ENCODE measurements at regions not wholly inside any gene's neighbourhood (a gene's known extent, or its start where the extent isn't known, plus 50 kb on each side); places are given as distances from the start of the nearest gene placed in this dataset.
"Not testable (repeated sequence)": the region's sequence is repeated elsewhere in the genome, so short reads cannot be mapped to it uniquely, and the experiment has no call there.

- in situ Hi-C loops (cut with MboI; ENCODE audit: low pct_unique_long_range_greater_than_20kb, low sequenced_read_pairs), result no loop called here
- DNase-seq, result peak; percentile 32
These were observed 1122.5 kb downstream of the NCAM2 start for GRCh38 chr21:22120616-22121266.

- in situ Hi-C loops (cut with MboI; ENCODE audit: low pct_unique_long_range_greater_than_20kb, low sequenced_read_pairs), result no loop called here
- DNase-seq, result no peak
These were observed 1127.4 kb downstream of the NCAM2 start for GRCh38 chr21:22125581-22125980.

GRCh38 chr21:22128671-22129070, 1130.5 kb downstream of the NCAM2 start:
- in situ Hi-C loops (cut with MboI; ENCODE audit: low pct_unique_long_range_greater_than_20kb, low sequenced_read_pairs), result no loop called here
- DNase-seq, result no peak

GRCh38 chr21:22132358-22133071, 1134.3 kb downstream of the NCAM2 start:
- in situ Hi-C loops (cut with MboI; ENCODE audit: low pct_unique_long_range_greater_than_20kb, low sequenced_read_pairs), result no loop called here
- no peak for DNase-seq

- no peak for DNase-seq
- in situ Hi-C loops (cut with MboI; ENCODE audit: low pct_unique_long_range_greater_than_20kb, low sequenced_read_pairs), result no loop called here
These were observed 1138.5 kb downstream of the NCAM2 start for GRCh38 chr21:22136740-22137139.

- DNase-seq, result no peak
- in situ Hi-C loops (cut with MboI; ENCODE audit: low pct_unique_long_range_greater_than_20kb, low sequenced_read_pairs), result no loop called here
These were observed 1140.2 kb downstream of the NCAM2 start for GRCh38 chr21:22138297-22139016.

GRCh38 chr21:22145545-22145944, 1147.3 kb downstream of the NCAM2 start:
- no peak for DNase-seq
- in situ Hi-C loops (cut with MboI; ENCODE audit: low pct_unique_long_range_greater_than_20kb, low sequenced_read_pairs), result no loop called here

- no peak for DNase-seq
- in situ Hi-C loops (cut with MboI; ENCODE audit: low pct_unique_long_range_greater_than_20kb, low sequenced_read_pairs), result no loop called here
These were observed 1156.5 kb downstream of the NCAM2 start for GRCh38 chr21:22154579-22155274.

- in situ Hi-C loops (cut with MboI; ENCODE audit: low pct_unique_long_range_greater_than_20kb, low sequenced_read_pairs), result no loop called here
- DNase-seq, result no peak
These were observed 1166.7 kb downstream of the NCAM2 start for GRCh38 chr21:22164912-22165311.

GRCh38 chr21:22174746-22175145, 1176.5 kb downstream of the NCAM2 start:
- in situ Hi-C loops (cut with MboI; ENCODE audit: low pct_unique_long_range_greater_than_20kb, low sequenced_read_pairs), result no loop called here
- no peak for DNase-seq

GRCh38 chr21:22189278-22189677, 1191.1 kb downstream of the NCAM2 start:
- DNase-seq, result no peak
- in situ Hi-C loops (cut with MboI; ENCODE audit: low pct_unique_long_range_greater_than_20kb, low sequenced_read_pairs), result no loop called here

GRCh38 chr21:22191581-22191980, 1193.4 kb downstream of the NCAM2 start:
- in situ Hi-C loops (cut with MboI; ENCODE audit: low pct_unique_long_range_greater_than_20kb, low sequenced_read_pairs), result no loop called here
- no peak for DNase-seq

GRCh38 chr21:22192766-22193165, 1194.6 kb downstream of the NCAM2 start:
- DNase-seq, result no peak
- in situ Hi-C loops (cut with MboI; ENCODE audit: low pct_unique_long_range_greater_than_20kb, low sequenced_read_pairs), result no loop called here

- DNase-seq; in situ Hi-C loops (cut with MboI; ENCODE audit: low pct_unique_long_range_greater_than_20kb, low sequenced_read_pairs): not testable (repeated sequence)
These were observed 1196.8 kb downstream of the NCAM2 start for GRCh38 chr21:22194986-22195385.

GRCh38 chr21:22200378-22201092, 1202.3 kb downstream of the NCAM2 start:
- in situ Hi-C loops (cut with MboI; ENCODE audit: low pct_unique_long_range_greater_than_20kb, low sequenced_read_pairs), result no loop called here
- no peak for DNase-seq

GRCh38 chr21:22201126-22201525, 1202.9 kb downstream of the NCAM2 start:
- no peak for DNase-seq
- in situ Hi-C loops (cut with MboI; ENCODE audit: low pct_unique_long_range_greater_than_20kb, low sequenced_read_pairs), result no loop called here

- in situ Hi-C loops (cut with MboI; ENCODE audit: low pct_unique_long_range_greater_than_20kb, low sequenced_read_pairs), result no loop called here
These were observed 1203.5 kb downstream of the NCAM2 start for GRCh38 chr21:22201669-22202068.

GRCh38 chr21:22209304-22209700, 1211.1 kb downstream of the NCAM2 start:
- DNase-seq, result no peak
- in situ Hi-C loops (cut with MboI; ENCODE audit: low pct_unique_long_range_greater_than_20kb, low sequenced_read_pairs), result no loop called here

More at GRCh38 chr21:22201669-22202068, 1203.5 kb downstream of the NCAM2 start:
- no peak for DNase-seq

GRCh38 chr21:22211943-22212342, 1213.7 kb downstream of the NCAM2 start:
- no peak for DNase-seq
- in situ Hi-C loops (cut with MboI; ENCODE audit: low pct_unique_long_range_greater_than_20kb, low sequenced_read_pairs), result no loop called here
